ENCODE measurements at regions not wholly inside any gene's neighbourhood (a gene's known extent, or its start where the extent isn't known, plus 50 kb on each side); places are given as distances from the start of the nearest gene placed in this dataset.

DNA sequence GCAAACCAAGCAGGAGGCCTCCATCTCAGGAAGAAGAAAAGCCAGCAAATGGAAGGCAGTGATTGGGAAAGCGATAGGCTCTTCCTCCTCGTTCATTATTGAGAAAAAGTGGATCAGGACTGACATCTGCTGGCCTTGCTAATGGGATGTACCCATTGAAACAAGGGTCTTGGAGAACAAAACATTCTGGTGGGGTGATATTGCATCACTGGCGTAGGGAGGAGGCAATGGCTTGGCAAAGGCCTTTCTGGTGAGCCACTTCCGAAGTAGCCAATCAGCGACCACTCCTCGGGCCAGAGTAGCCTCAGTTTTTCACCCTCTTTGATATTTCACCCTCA is 86.7 kb upstream of the NFIB start:
- 24% methylated on average over 6 of the region's 6 CpGs for WGBS (ENCODE audit: insufficient coverage, low coverage, missing lambda C conversion rate)
- intact Hi-C loops (cut with micrococcal nuclease) (loop anchor here (5.0 kb wide), 1 partner anchor 328 kb away; no protein-coding TSS in a partner anchor), in situ Hi-C loops (cut with MboI) (no loop called here)
- FAIRE-seq (peak; percentile 80), DNase-seq (ENCODE audit: extremely low read depth in 1 of 4, low spot score in 3 of 4) (peak; percentile 7 to 60 (median 28)), ATAC-seq (peak; percentile 78)
- Histone ChIP-seq H3K4me3 (no peak overlapping the region), H3K4me2 (ENCODE audit: insufficient read depth, low read length) (no peak overlapping the region), H3K27me3 (ENCODE audit: control insufficient read depth in 2 of 2, insufficient read depth in 2 of 2, low read length in 2 of 2) (no peaks in the 10 kb centered on the region), H3K9ac (ENCODE audit: insufficient read depth in 1 of 2, low read depth in 2 of 2, low read length in 2 of 2) (no peak overlapping the region), H2AFZ (ENCODE audit: low read depth, low read length) (no peak overlapping the region), H3K9me3 (replicated peaks; ENCODE audit: control insufficient read depth, insufficient read depth, low read depth, low read length) (no peaks in the 10 kb centered on the region), H3K27ac (ENCODE audit: extremely low read depth, low read depth, low read length) (no peak overlapping the region), H3K4me1 (replicated peaks in 1 of 2; ENCODE audit: control insufficient read depth in 2 of 2, insufficient read depth in 2 of 2, low read length in 2 of 2) (peaks cover 3% of the 10 kb centered on the region in 2 experiments; a peak in 3 of 5 replicates), H3K9me1 (ENCODE audit: control insufficient read depth, insufficient read depth, low read length) (no peaks in the 10 kb centered on the region), H3K79me2 (ENCODE audit: control insufficient read depth, insufficient read depth, low read length) (no peaks in the 10 kb centered on the region), H4K20me1 (replicated peaks; ENCODE audit: control insufficient read depth, insufficient read depth, low read length) (no peaks in the 10 kb centered on the region), H3K36me3 (ENCODE audit: control insufficient read depth, insufficient read depth, low read length) (no peaks in the 10 kb centered on the region)
- ChIA-PET CTCF (ENCODE audit: low intra/inter-chr PET ratio) (interaction anchor here (0.6 to 0.7 kb wide), 2 partner anchors 332 to 1191 kb away, joined by 3 read pairs; no protein-coding TSS in a partner anchor), POLR2A (no interaction called here)
- no TSS peak for BruUV-seq (replicated peaks)
- TF ChIP-seq ZC3H4 (CRISPR knock-in tag; IDR thresholded peaks at IDR 0.05; ENCODE audit: borderline replicate concordance) (no peak), CEBPB (tag; IDR thresholded peaks at IDR 0.05) (peak; percentile 81), SOX6 (IDR thresholded peaks at IDR 0.05) (0 out of 2 replicates have a peak, but pooled peaks have one; percentile 20), ZNF23 (CRISPR knock-in tag; IDR thresholded peaks at IDR 0.05) (no peak), RCOR1 (IDR thresholded peaks at IDR 0.05; ENCODE audit: borderline replicate concordance in 1 of 2, low read depth in 2 of 2, low read length in 2 of 2) (peak in 1 of 2 experiments; percentile 43; a peak in 1 of 4 replicates), HNRNPLL (IDR thresholded peaks at IDR 0.05; ENCODE audit: low read depth, low read length, poor library complexity, severe bottlenecking) (no peak), REST (IDR thresholded peaks at IDR 0.05; ENCODE audit: borderline replicate concordance) (peak; percentile 59), REST (CRISPR knock-in tag; IDR thresholded peaks at IDR 0.05; ENCODE audit: low read depth) (no peak), CREM (IDR thresholded peaks at IDR 0.05; ENCODE audit: low read depth) (no peak), PPARD (CRISPR knock-in tag; IDR thresholded peaks at IDR 0.05) (no peak), IRF9 (tag; IDR thresholded peaks at IDR 0.05) (0 out of 2 replicates have a peak, but pooled peaks have one; percentile 14), SMC3 (conservative IDR thresholded peaks at IDR 0.05; ENCODE audit: insufficient read depth, low read depth, low read length) (peak; percentile 21; the same call in 1 of the 2 replicates), CEBPG (CRISPR knock-in tag; IDR thresholded peaks at IDR 0.05) (peak; percentile 54; the same call in 1 of the 2 replicates), CEBPG (tag; conservative IDR thresholded peaks at IDR 0.05 in 1 of 2, IDR thresholded peaks at IDR 0.05 in 1 of 2) (peak; percentile 12 to 78; a peak in 2 of 4 replicates)

Data from K562 (cell line).